GM12878 (cell line): ENCODE measurements at regions not wholly inside any gene's neighbourhood (a gene's known extent, or its start where the extent isn't known, plus 50 kb on each side); places are given as distances from the start of the nearest gene placed in this dataset.

Experiments used
- ATAC-seq: fragments of 200-7000 bp; cut with Tn5 transposase; 3 replicates; pipeline ENCODE4 v1.9.1; 2020; ENCODE audit warnings: mild to moderate bottlenecking, moderate library complexity
- BruUV-seq: library from RNA; stranded (reverse); fragments of 400-500 nt; replicated peaks from 2 replicates; lab custom pipeline; 2021; lab: Mats Ljungman, UMichigan
- CTCF ChIA-PET: fragments of 300-600 bp; sonication (Branson Sonifier 250); formaldehyde crosslinking; extraction: SDS; loops from one replicate; lab custom pipeline; 2021; ENCODE audit warnings: inconsistent platforms; lab: Yijun Ruan, JAX
- POLR2A ChIA-PET: fragments of 350-600 bp; formaldehyde crosslinking; extraction: SDS; loops from one replicate; lab custom pipeline; 2021; ENCODE audit warnings: inconsistent platforms; lab: Charles Lee
- RAD21 ChIA-PET: fragments of 300-600 bp; sonication (Branson Sonifier 250); formaldehyde crosslinking; loops from one replicate; lab custom pipeline; 2023; ENCODE audit warnings: antibody characterized with exemption; ENCODE audit not compliant: unreplicated experiment; lab: Charles Lee
- SMC1A ChIA-PET: fragments of 300-600 bp; sonication (Branson Sonifier 250); formaldehyde crosslinking; loops from one replicate; lab custom pipeline; 2023; ENCODE audit not compliant: unreplicated experiment, uncharacterized antibody; lab: Charles Lee
- DNase-seq: peaks from one replicate; pipeline ENCODE4 v3.0.0-alpha.2; 2011; ENCODE audit warnings: low read depth, low spot score
- FAIRE-seq: peaks from 3 replicates; lab custom pipeline; 2011; peaks lifted over from hg19 to GRCh38; lab: Jason Lieb, UNC
- H2AFZ ChIP-seq: 2 replicates; pipeline ENCODE4 v1.6.0; 2011; ENCODE audit warnings: low read depth, low read length, control low read depth; ENCODE audit not compliant: control insufficient read depth
- H3K27ac ChIP-seq: 2 replicates; pipeline ENCODE4 v1.5.1; 2011; ENCODE audit warnings: control low read depth; ENCODE audit not compliant: control insufficient read depth, insufficient read depth
- H3K27me3 ChIP-seq, 2 experiments: replicated peaks in 1 of 2; 2 replicates each; pipeline versions ENCODE4 v1.6.0 to v1.6.1; 2011; ENCODE audit warnings: low read length in 1 of 2; ENCODE audit not compliant: control insufficient read depth in 2 of 2, insufficient read depth in 2 of 2
- H3K36me3 ChIP-seq, 2 experiments: 2 replicates each; pipeline ENCODE4 v1.5.1; 2011; ENCODE audit warnings: low read length in 1 of 2; ENCODE audit not compliant: control insufficient read depth in 2 of 2, insufficient read depth in 2 of 2
- H3K4me1 ChIP-seq: 2 replicates; pipeline ENCODE4 v1.6.1; 2011; ENCODE audit warnings: mild to moderate bottlenecking, low read length, moderate library complexity, mixed read lengths; ENCODE audit not compliant: control insufficient read depth, insufficient read depth
- H3K4me2 ChIP-seq: 2 replicates; pipeline ENCODE4 v1.6.0; 2011; ENCODE audit warnings: control low read depth; ENCODE audit not compliant: control insufficient read depth, insufficient read depth
- H3K4me3 ChIP-seq: fragments of 200-600 bp; sonication (generic); 2 replicates; pipeline ENCODE4 v1.5.1; 2016
- H3K79me2 ChIP-seq: 2 replicates; pipeline ENCODE4 v1.6.0; 2011; ENCODE audit warnings: low read length; ENCODE audit not compliant: control insufficient read depth, insufficient read depth
- H3K9ac ChIP-seq: 2 replicates; pipeline ENCODE4 v1.8.0; 2011; ENCODE audit warnings: low read length, control low read depth, mixed read lengths; ENCODE audit not compliant: control insufficient read depth, insufficient read depth
- H3K9me3 ChIP-seq: replicated peaks from 3 replicates; pipeline ENCODE4 v1.5.1; 2011; ENCODE audit warnings: mild to moderate bottlenecking, low read length; ENCODE audit not compliant: control insufficient read depth, insufficient read depth
- H4K20me1 ChIP-seq: 2 replicates; pipeline ENCODE4 v1.6.0; 2011; ENCODE audit not compliant: control insufficient read depth, insufficient read depth
- BCL11A ChIP-seq: IDR thresholded peaks from 2 replicates; pipeline ENCODE4 v1.6.1; 2011; ENCODE audit warnings: low read depth, low read length
- CHD2 ChIP-seq: IDR thresholded peaks from 2 replicates; pipeline ENCODE4 v1.6.1; 2011; ENCODE audit warnings: low read depth, low read length, improper control_type of control experiment, borderline replicate concordance
- DPF2 ChIP-seq: fragments of 450-650 bp; IDR thresholded peaks from 2 replicates; pipeline ENCODE4 v1.6.1; 2017; ENCODE audit warnings: mild to moderate bottlenecking
- HDAC6 ChIP-seq: fragments of 200-600 bp; sonication (generic); IDR thresholded peaks from one replicate; pipeline ENCODE4 v1.8.0; 2017; ENCODE audit warnings: antibody characterized with exemption; ENCODE audit not compliant: unreplicated experiment
- IRF4 ChIP-seq: IDR thresholded peaks from 2 replicates; pipeline ENCODE4 v1.6.1; 2011; ENCODE audit warnings: low read depth, low read length
- MTA2 ChIP-seq: fragments of 450-650 bp; IDR thresholded peaks from 2 replicates; pipeline ENCODE4 v1.6.1; 2016; ENCODE audit warnings: low read depth, mild to moderate bottlenecking, moderate library complexity
- POLR2AphosphoS5 ChIP-seq: IDR thresholded peaks from 2 replicates; pipeline ENCODE4 v1.6.1; 2011; ENCODE audit warnings: mild to moderate bottlenecking, low read length, inconsistent platforms
- WGBS: methylation state at CpG from one replicate; pipeline ENCODE4 v1.1.6; 2016; ENCODE audit warnings: low lambda C conversion rate; ENCODE audit not compliant: insufficient replicate concordance, insufficient coverage; ENCODE audit errors: missing lambda C conversion rate; 5-methylcytosine and 5-hydroxymethylcytosine counted together
- in situ Hi-C: fragments of 300-500 bp; cut with MboI; formaldehyde crosslinking; loops from 9 replicates; pipeline ENCODE4 v1.14.3; 2018; ENCODE audit warnings: mixed read lengths
- intact Hi-C: fragments of 100-400 bp; cut with micrococcal nuclease; formaldehyde crosslinking; loops from one replicate; pipeline ENCODE4 v1.14.2; 2022; ENCODE audit not compliant: unreplicated experiment
- TF ChIP-seq, protein P1 (sequence below): fragments of 450-650 bp; formaldehyde crosslinking; IDR thresholded peaks from 2 replicates; pipeline ENCODE4 v1.5.0; 2022; ENCODE audit warnings: mild to moderate bottlenecking, missing genetic modification characterization
- TF ChIP-seq, protein P2 (sequence below): fragments of 450-650 bp; IDR thresholded peaks from 2 replicates; pipeline ENCODE4 v1.6.1; 2017; ENCODE audit warnings: mild to moderate bottlenecking

DNA sequence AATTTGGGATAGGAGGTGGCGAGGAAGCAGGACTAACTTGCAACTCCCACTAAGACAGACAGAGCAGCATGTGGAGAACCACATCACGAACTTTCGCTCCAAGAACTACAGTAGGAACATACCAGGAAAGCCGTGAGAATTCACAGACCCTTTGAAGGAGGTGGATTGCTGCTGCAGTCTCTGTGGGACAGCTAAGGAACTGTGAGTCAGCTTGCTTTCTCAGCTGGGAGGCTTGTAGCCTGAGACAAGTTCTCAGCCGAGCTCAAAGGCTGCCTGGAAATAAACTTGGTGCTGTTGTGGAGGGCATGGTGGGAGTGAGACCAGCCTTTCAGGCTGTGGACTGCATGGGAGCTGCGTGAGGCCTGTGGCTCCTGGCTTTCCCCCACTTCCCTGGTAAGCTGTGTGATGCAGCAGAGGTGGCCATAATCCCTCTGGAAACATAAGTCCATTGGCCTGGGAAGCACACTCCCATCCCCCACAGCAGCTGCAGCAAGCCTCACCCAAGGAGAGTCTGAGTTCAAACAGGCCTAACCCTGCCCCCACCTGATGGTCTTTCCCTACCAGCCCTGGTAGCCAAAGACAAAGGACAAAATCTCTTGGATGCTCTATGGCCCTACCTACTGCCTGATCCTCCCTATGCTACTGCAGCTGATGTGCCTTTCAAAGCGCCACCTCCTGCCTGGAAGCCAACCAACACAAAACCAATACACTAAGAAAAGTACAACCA is 441.1 kb upstream of the HTR2A start (continued):
- TF ChIP-seq, protein P1, sequence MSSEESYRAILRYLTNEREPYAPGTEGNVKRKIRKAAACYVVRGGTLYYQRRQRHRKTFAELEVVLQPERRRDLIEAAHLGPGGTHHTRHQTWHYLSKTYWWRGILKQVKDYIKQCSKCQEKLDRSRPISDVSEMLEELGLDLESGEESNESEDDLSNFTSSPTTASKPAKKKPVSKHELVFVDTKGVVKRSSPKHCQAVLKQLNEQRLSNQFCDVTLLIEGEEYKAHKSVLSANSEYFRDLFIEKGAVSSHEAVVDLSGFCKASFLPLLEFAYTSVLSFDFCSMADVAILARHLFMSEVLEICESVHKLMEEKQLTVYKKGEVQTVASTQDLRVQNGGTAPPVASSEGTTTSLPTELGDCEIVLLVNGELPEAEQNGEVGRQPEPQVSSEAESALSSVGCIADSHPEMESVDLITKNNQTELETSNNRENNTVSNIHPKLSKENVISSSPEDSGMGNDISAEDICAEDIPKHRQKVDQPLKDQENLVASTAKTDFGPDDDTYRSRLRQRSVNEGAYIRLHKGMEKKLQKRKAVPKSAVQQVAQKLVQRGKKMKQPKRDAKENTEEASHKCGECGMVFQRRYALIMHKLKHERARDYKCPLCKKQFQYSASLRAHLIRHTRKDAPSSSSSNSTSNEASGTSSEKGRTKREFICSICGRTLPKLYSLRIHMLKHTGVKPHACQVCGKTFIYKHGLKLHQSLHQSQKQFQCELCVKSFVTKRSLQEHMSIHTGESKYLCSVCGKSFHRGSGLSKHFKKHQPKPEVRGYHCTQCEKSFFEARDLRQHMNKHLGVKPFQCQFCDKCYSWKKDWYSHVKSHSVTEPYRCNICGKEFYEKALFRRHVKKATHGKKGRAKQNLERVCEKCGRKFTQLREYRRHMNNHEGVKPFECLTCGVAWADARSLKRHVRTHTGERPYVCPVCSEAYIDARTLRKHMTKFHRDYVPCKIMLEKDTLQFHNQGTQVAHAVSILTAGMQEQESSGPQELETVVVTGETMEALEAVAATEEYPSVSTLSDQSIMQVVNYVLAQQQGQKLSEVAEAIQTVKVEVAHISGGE (CRISPR knock-in tag), result no peak
- no peak for TF ChIP-seq POLR2AphosphoS5
- no peak for TF ChIP-seq DPF2
- no peak for TF ChIP-seq HDAC6
- TF ChIP-seq IRF4, result no peak

DNA sequence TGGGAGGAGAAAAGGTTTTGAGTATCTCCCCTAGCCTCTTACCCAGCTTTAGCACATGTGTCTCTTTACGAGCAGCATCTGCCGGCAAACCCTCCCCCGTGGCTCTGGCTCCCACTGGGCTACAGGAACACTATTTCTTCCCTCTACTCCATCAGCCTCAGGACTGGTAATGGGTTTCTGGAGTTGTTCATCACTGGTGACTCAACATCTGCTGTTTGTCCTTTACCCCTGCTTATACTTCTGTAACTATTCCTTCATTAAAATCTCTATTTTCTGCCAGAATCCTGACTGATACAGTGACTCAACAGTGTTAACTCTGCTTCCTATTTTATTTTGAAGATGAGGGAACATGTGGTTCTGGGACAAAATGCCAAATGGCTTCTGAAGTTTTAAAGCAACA is 437.3 kb upstream of the HTR2A start:
- H3K27ac ChIP-seq, result no peak overlapping the region
- DNase-seq (no peak), FAIRE-seq (no peak), ATAC-seq (no peak)
- H3K36me3 ChIP-seq, result no peaks in the 10 kb centered on the region
- no peaks in the 10 kb centered on the region for H3K9me3 ChIP-seq
- SMC1A ChIA-PET, result no interaction called here
- no peak overlapping the region for H3K4me3 ChIP-seq
- no peaks in the 10 kb centered on the region for H3K4me1 ChIP-seq
- BruUV-seq, result no TSS peak
- POLR2A ChIA-PET, result no interaction called here
- no peaks in the 10 kb centered on the region for H3K27me3 ChIP-seq
- no peaks in the 10 kb centered on the region for H3K79me2 ChIP-seq
- no peak overlapping the region for H2AFZ ChIP-seq
- CTCF ChIA-PET, result interaction anchor here (1.0 kb wide), 1 partner anchor 83 kb away, joined by 3 read pairs; no protein-coding TSS in a partner anchor
- no peak overlapping the region for H3K9ac ChIP-seq
- RAD21 ChIA-PET, result no interaction called here
- no peak overlapping the region for H3K4me2 ChIP-seq
- TF ChIP-seq BCL11A (no peak), CHD2 (no peak), MTA2 (no peak)
- TF ChIP-seq, protein P2, sequence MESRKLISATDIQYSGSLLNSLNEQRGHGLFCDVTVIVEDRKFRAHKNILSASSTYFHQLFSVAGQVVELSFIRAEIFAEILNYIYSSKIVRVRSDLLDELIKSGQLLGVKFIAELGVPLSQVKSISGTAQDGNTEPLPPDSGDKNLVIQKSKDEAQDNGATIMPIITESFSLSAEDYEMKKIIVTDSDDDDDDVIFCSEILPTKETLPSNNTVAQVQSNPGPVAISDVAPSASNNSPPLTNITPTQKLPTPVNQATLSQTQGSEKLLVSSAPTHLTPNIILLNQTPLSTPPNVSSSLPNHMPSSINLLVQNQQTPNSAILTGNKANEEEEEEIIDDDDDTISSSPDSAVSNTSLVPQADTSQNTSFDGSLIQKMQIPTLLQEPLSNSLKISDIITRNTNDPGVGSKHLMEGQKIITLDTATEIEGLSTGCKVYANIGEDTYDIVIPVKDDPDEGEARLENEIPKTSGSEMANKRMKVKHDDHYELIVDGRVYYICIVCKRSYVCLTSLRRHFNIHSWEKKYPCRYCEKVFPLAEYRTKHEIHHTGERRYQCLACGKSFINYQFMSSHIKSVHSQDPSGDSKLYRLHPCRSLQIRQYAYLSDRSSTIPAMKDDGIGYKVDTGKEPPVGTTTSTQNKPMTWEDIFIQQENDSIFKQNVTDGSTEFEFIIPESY, result no peak
- no peaks in the 10 kb centered on the region for H4K20me1 ChIP-seq
- in situ Hi-C loops (no loop called here), intact Hi-C loops (no loop called here)
- 50% methylated on average over 2 of the region's 3 CpGs for WGBS
